GM23338 (cell line): ENCODE measurements at regions not wholly inside any gene's neighbourhood (a gene's known extent, or its start where the extent isn't known, plus 50 kb on each side); places are given as distances from the start of the nearest gene placed in this dataset.
A peak's percentile ranks its signal among the peaks of the same experiment; 100 is the strongest.

Experiments
- ATAC-seq: fragments of 200-7000 bp; cut with Tn5 transposase; 3 replicates; pipeline ENCODE4 v1.9.1; 2020
- DNase-seq: peaks from one replicate; pipeline ENCODE4 v3.0.0-alpha.2; 2015; ENCODE audit warnings: low spot score
- H2AFZ ChIP-seq: fragments of 200-600 bp; sonication (generic); 2 replicates; pipeline ENCODE4 v1.8.0; 2016; ENCODE audit warnings: antibody characterized with exemption, mild to moderate bottlenecking, moderate library complexity
- H3F3A ChIP-seq: fragments of 200-600 bp; sonication (generic); replicated peaks from 2 replicates; pipeline ENCODE4 v1.8.0; 2017; ENCODE audit warnings: antibody characterized with exemption, mixed run types, low read depth
- H3K27ac ChIP-seq: fragments of 200-600 bp; sonication (generic); 2 replicates; pipeline ENCODE4 v1.6.1; 2016; ENCODE audit warnings: low read depth
- H3K27me3 ChIP-seq: fragments of 200-600 bp; sonication (generic); 2 replicates; pipeline ENCODE4 v1.8.0; 2016; ENCODE audit warnings: mild to moderate bottlenecking, mixed run types, moderate library complexity; ENCODE audit not compliant: insufficient read depth
- H3K36me3 ChIP-seq: fragments of 200-600 bp; sonication (generic); 2 replicates; pipeline ENCODE4 v1.8.0; 2016; ENCODE audit warnings: mild to moderate bottlenecking; ENCODE audit not compliant: insufficient read depth
- H3K4me1 ChIP-seq: fragments of 200-600 bp; sonication (generic); 2 replicates; pipeline ENCODE4 v1.8.0; 2016; ENCODE audit warnings: mild to moderate bottlenecking, moderate library complexity; ENCODE audit not compliant: insufficient read depth
- H3K4me2 ChIP-seq: fragments of 200-600 bp; sonication (generic); 2 replicates; pipeline ENCODE4 v1.7.1; 2017; ENCODE audit warnings: mixed run types
- H3K4me3 ChIP-seq: fragments of 200-600 bp; sonication (generic); 2 replicates; pipeline ENCODE4 v1.6.1; 2016; ENCODE audit warnings: mixed run types
- H3K79me2 ChIP-seq: fragments of 200-600 bp; sonication (generic); replicated peaks from 2 replicates; pipeline ENCODE4 v1.8.0; 2017; ENCODE audit warnings: mild to moderate bottlenecking; ENCODE audit not compliant: insufficient read depth
- H3K9me2 ChIP-seq: fragments of 200-600 bp; sonication (generic); 2 replicates; pipeline ENCODE4 v1.8.0; 2017; ENCODE audit not compliant: insufficient read depth
- H4K20me1 ChIP-seq: fragments of 200-600 bp; sonication (generic); replicated peaks from 2 replicates; pipeline ENCODE4 v1.8.0; 2017; ENCODE audit warnings: mild to moderate bottlenecking; ENCODE audit not compliant: insufficient read depth
- H3K27ac Mint-ChIP-seq: 2 replicates; pipeline ENCODE4 v1.8.0; 2020; ENCODE audit warnings: inconsistent platforms, mild to moderate bottlenecking, moderate library complexity, mixed read lengths
- H3K27me3 Mint-ChIP-seq: 3 replicates; pipeline ENCODE4 v1.8.0; 2022; ENCODE audit warnings: low read depth, mild to moderate bottlenecking, moderate library complexity, mixed read lengths, inconsistent platforms; ENCODE audit not compliant: insufficient read depth, poor library complexity
- H3K36me3 Mint-ChIP-seq: 3 replicates; pipeline ENCODE4 v1.8.0; 2021; ENCODE audit warnings: low read depth, mild to moderate bottlenecking, inconsistent platforms, moderate library complexity, mixed read lengths
- H3K4me1 Mint-ChIP-seq: 3 replicates; pipeline ENCODE4 v1.8.0; 2020; ENCODE audit warnings: mild to moderate bottlenecking, inconsistent platforms, mixed read lengths
- H3K4me3 Mint-ChIP-seq: 3 replicates; pipeline ENCODE4 v1.8.0; 2021; ENCODE audit warnings: moderate library complexity, mild to moderate bottlenecking, inconsistent platforms, mixed read lengths
- H3K9me3 Mint-ChIP-seq: 3 replicates; pipeline ENCODE4 v1.8.0; 2020; ENCODE audit warnings: moderate library complexity, mild to moderate bottlenecking, inconsistent platforms, mixed read lengths
- CREB1 ChIP-seq: fragments of 250-450 bp; sonication (Bioruptor Pico); IDR thresholded peaks from 2 replicates; pipeline ENCODE4 v1.5.0; 2020; ENCODE audit warnings: low read depth, mild to moderate bottlenecking, moderate library complexity
- ETS1 ChIP-seq: IDR thresholded peaks from 2 replicates; pipeline ENCODE4 v1.6.1; 2016; ENCODE audit warnings: antibody characterized with exemption
- EZH2 ChIP-seq: fragments of 200-600 bp; sonication (generic); IDR thresholded peaks from one replicate; pipeline ENCODE4 v1.8.0; 2017; ENCODE audit warnings: antibody characterized with exemption, mild to moderate bottlenecking, low read depth; ENCODE audit not compliant: unreplicated experiment
- EZH2phosphoT487 ChIP-seq: fragments of 200-600 bp; sonication (generic); IDR thresholded peaks from one replicate; pipeline ENCODE4 v1.8.1; 2018; ENCODE audit warnings: antibody characterized with exemption; ENCODE audit not compliant: unreplicated experiment
- JUNB ChIP-seq: IDR thresholded peaks from one replicate; pipeline ENCODE4 v1.6.1; 2016; ENCODE audit warnings: antibody characterized with exemption; ENCODE audit not compliant: unreplicated experiment
- NANOG ChIP-seq: IDR thresholded peaks from 2 replicates; pipeline ENCODE4 v1.6.1; 2016; ENCODE audit warnings: antibody characterized with exemption, borderline replicate concordance
- POLR2AphosphoS5 ChIP-seq: IDR thresholded peaks from 2 replicates; pipeline ENCODE4 v1.6.1; 2016; ENCODE audit warnings: antibody characterized with exemption, low read depth
- REST ChIP-seq: IDR thresholded peaks from one replicate; pipeline ENCODE4 v1.6.1; 2018; ENCODE audit warnings: antibody characterized with exemption; ENCODE audit not compliant: unreplicated experiment
- STAT1 ChIP-seq: IDR thresholded peaks from one replicate; pipeline ENCODE4 v1.6.1; 2016; ENCODE audit warnings: antibody characterized with exemption; ENCODE audit not compliant: unreplicated experiment
- ZNF114 ChIP-seq: fragments of 250-450 bp; sonication (Bioruptor Pico); IDR thresholded peaks from 2 replicates; pipeline ENCODE4 v1.5.0; 2020; ENCODE audit warnings: mild to moderate bottlenecking, moderate library complexity
- ZNF331 ChIP-seq: fragments of 250-450 bp; sonication (Bioruptor Pico); IDR thresholded peaks from 2 replicates; pipeline ENCODE4 v1.5.0; 2020; ENCODE audit warnings: low read depth, mild to moderate bottlenecking, moderate library complexity
- TF ChIP-seq, protein P1 (sequence below): fragments of 250-450 bp; sonication (Bioruptor Pico); IDR thresholded peaks from 2 replicates; pipeline ENCODE4 v1.5.0; 2020; ENCODE audit warnings: mild to moderate bottlenecking, moderate library complexity
- TF ChIP-seq, protein P2 (sequence below), 2 experiments: fragments of 200-600 bp in 1 of 2; sonication (generic) in 1 of 2; conservative IDR thresholded peaks; 2 replicates each; pipeline versions ENCODE4 v1.5.1 to v1.6.1; 2016 to 2017; ENCODE audit warnings: antibody characterized with exemption in 2 of 2, low read depth in 2 of 2, mild to moderate bottlenecking in 2 of 2, moderate library complexity in 1 of 2

DNA sequence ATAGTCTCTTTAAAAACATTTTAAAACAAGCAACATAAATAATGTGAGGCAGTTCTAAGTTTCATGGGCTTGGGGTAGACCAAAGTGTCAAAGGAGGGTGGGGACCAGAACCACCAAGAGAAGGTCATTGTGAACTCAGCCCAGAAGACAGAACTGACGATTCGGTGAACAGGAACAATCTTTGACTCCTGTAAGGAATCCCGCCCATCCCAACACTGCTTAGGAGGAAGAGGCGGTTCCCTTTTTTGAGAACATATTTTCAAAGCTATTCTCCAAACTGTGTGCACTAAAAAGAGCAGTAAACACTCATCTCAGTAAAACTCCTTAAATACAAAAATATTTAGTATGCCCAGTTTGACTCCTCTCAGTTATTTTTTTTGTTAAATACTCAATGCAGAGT, 176.5 kb upstream of the TLE4 start:
- H3K9me2 ChIP-seq = no peaks in the 10 kb centered on the region
- no peaks in the 10 kb centered on the region; the same call in 1 of the 2 replicates for H4K20me1 ChIP-seq
- TF ChIP-seq POLR2AphosphoS5 = no peak
- no peak for TF ChIP-seq NANOG
- TF ChIP-seq ETS1 = no peak
- no peak for TF ChIP-seq CREB1 (CRISPR knock-in tag)
- no peak for TF ChIP-seq EZH2
- TF ChIP-seq REST = no peak
- TF ChIP-seq, protein P1, sequence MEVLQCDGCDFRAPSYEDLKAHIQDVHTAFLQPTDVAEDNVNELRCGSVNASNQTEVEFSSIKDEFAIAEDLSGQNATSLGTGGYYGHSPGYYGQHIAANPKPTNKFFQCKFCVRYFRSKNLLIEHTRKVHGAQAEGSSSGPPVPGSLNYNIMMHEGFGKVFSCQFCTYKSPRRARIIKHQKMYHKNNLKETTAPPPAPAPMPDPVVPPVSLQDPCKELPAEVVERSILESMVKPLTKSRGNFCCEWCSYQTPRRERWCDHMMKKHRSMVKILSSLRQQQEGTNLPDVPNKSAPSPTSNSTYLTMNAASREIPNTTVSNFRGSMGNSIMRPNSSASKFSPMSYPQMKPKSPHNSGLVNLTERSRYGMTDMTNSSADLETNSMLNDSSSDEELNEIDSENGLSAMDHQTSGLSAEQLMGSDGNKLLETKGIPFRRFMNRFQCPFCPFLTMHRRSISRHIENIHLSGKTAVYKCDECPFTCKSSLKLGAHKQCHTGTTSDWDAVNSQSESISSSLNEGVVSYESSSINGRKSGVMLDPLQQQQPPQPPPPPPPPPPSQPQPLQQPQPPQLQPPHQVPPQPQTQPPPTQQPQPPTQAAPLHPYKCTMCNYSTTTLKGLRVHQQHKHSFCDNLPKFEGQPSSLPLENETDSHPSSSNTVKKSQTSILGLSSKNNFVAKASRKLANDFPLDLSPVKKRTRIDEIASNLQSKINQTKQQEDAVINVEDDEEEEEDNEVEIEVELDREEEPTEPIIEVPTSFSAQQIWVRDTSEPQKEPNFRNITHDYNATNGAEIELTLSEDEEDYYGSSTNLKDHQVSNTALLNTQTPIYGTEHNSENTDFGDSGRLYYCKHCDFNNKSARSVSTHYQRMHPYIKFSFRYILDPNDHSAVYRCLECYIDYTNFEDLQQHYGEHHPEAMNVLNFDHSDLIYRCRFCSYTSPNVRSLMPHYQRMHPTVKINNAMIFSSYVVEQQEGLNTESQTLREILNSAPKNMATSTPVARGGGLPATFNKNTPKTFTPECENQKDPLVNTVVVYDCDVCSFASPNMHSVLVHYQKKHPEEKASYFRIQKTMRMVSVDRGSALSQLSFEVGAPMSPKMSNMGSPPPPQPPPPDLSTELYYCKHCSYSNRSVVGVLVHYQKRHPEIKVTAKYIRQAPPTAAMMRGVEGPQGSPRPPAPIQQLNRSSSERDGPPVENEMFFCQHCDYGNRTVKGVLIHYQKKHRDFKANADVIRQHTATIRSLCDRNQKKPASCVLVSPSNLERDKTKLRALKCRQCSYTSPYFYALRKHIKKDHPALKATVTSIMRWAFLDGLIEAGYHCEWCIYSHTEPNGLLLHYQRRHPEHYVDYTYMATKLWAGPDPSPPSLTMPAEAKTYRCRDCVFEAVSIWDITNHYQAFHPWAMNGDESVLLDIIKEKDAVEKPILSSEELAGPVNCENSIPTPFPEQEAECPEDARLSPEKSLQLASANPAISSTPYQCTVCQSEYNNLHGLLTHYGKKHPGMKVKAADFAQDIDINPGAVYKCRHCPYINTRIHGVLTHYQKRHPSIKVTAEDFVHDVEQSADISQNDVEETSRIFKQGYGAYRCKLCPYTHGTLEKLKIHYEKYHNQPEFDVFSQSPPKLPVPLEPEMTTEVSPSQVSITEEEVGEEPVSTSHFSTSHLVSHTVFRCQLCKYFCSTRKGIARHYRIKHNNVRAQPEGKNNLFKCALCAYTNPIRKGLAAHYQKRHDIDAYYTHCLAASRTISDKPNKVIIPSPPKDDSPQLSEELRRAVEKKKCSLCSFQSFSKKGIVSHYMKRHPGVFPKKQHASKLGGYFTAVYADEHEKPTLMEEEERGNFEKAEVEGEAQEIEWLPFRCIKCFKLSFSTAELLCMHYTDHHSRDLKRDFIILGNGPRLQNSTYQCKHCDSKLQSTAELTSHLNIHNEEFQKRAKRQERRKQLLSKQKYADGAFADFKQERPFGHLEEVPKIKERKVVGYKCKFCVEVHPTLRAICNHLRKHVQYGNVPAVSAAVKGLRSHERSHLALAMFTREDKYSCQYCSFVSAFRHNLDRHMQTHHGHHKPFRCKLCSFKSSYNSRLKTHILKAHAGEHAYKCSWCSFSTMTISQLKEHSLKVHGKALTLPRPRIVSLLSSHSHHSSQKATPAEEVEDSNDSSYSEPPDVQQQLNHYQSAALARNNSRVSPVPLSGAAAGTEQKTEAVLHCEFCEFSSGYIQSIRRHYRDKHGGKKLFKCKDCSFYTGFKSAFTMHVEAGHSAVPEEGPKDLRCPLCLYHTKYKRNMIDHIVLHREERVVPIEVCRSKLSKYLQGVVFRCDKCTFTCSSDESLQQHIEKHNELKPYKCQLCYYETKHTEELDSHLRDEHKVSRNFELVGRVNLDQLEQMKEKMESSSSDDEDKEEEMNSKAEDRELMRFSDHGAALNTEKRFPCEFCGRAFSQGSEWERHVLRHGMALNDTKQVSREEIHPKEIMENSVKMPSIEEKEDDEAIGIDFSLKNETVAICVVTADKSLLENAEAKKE = no peak
- TF ChIP-seq ZNF114 (CRISPR knock-in tag) = no peak
- TF ChIP-seq EZH2phosphoT487 = no peak
- TF ChIP-seq, protein P2, sequence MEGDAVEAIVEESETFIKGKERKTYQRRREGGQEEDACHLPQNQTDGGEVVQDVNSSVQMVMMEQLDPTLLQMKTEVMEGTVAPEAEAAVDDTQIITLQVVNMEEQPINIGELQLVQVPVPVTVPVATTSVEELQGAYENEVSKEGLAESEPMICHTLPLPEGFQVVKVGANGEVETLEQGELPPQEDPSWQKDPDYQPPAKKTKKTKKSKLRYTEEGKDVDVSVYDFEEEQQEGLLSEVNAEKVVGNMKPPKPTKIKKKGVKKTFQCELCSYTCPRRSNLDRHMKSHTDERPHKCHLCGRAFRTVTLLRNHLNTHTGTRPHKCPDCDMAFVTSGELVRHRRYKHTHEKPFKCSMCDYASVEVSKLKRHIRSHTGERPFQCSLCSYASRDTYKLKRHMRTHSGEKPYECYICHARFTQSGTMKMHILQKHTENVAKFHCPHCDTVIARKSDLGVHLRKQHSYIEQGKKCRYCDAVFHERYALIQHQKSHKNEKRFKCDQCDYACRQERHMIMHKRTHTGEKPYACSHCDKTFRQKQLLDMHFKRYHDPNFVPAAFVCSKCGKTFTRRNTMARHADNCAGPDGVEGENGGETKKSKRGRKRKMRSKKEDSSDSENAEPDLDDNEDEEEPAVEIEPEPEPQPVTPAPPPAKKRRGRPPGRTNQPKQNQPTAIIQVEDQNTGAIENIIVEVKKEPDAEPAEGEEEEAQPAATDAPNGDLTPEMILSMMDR (conservative IDR thresholded peaks at IDR 0.05; ENCODE audit: low read depth in 2 of 2) = no peak
- no peak for TF ChIP-seq ZNF331
- TF ChIP-seq STAT1 = no peak
- TF ChIP-seq JUNB = no peak
- no peak overlapping the region for H3K4me3 ChIP-seq
- Mint-ChIP-seq H3K4me1 (peaks cover 25% of the 10 kb centered on the region), H3K27me3 (no peaks in the 10 kb centered on the region), H3K4me3 (no peak overlapping the region), H3K36me3 (no peaks in the 10 kb centered on the region), H3K9me3 (no peaks in the 10 kb centered on the region; the same call in 2 of the 3 replicates), H3K27ac (no peak overlapping the region)
- no peaks in the 10 kb centered on the region for H3K36me3 ChIP-seq
- DNase-seq (no peak), ATAC-seq (peak; percentile 64)
- H3K27me3 ChIP-seq = no peaks in the 10 kb centered on the region
- no peak overlapping the region for H3K27ac ChIP-seq
- H2AFZ ChIP-seq = no peak overlapping the region
- H3K79me2 ChIP-seq = no peaks in the 10 kb centered on the region
- peaks cover 17% of the 10 kb centered on the region for H3K4me1 ChIP-seq
- H3F3A ChIP-seq = no peaks in the 10 kb centered on the region
- peak overlapping the region; percentile 31; the same call in 1 of the 2 replicates for H3K4me2 ChIP-seq
